OCI-LY1 (cell line): ENCODE measurements at regions not wholly inside any gene's neighbourhood (a gene's known extent, or its start where the extent isn't known, plus 50 kb on each side); places are given as distances from the start of the nearest gene placed in this dataset.

Source experiments
- EZH2 ChIP-seq: fragments of 200-600 bp; sonication (generic), shearing (Covaris generic); IDR thresholded peaks from 2 replicates; pipeline ENCODE4 v1.8.0; 2017; ENCODE audit warnings: borderline replicate concordance, mixed run types, mild to moderate bottlenecking, antibody characterized with exemption, low read length, moderate library complexity, mixed read lengths
- TF ChIP-seq, protein P1 (sequence below): fragments of 200-600 bp; sonication (generic), shearing (Covaris generic); IDR thresholded peaks from 2 replicates; pipeline ENCODE4 v1.5.1; 2017; ENCODE audit warnings: mild to moderate bottlenecking, antibody characterized with exemption, low read length, moderate library complexity, mixed read lengths

DNA sequence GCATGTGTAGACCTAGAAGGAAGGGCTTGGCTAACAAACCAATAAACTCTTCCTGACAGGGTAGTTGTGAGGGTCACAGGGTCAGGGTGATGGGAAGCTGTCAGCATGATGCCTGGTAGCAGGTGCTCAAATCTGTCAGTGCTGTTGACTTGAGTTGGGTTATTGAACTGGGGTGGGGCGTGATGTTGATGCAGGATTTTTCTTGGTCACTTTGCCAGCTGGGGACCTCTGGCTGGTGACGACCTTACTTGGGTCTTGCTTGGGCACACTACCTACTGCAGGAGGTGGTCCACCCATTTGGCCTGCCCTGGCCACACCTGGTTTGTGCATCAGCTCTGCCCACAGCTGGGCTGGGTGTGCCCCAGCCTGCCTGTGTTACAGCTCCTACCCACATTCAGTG, 624.4 kb downstream of the PTPRU start:
- TF ChIP-seq, protein P1, sequence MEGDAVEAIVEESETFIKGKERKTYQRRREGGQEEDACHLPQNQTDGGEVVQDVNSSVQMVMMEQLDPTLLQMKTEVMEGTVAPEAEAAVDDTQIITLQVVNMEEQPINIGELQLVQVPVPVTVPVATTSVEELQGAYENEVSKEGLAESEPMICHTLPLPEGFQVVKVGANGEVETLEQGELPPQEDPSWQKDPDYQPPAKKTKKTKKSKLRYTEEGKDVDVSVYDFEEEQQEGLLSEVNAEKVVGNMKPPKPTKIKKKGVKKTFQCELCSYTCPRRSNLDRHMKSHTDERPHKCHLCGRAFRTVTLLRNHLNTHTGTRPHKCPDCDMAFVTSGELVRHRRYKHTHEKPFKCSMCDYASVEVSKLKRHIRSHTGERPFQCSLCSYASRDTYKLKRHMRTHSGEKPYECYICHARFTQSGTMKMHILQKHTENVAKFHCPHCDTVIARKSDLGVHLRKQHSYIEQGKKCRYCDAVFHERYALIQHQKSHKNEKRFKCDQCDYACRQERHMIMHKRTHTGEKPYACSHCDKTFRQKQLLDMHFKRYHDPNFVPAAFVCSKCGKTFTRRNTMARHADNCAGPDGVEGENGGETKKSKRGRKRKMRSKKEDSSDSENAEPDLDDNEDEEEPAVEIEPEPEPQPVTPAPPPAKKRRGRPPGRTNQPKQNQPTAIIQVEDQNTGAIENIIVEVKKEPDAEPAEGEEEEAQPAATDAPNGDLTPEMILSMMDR = no peak
- no peak for TF ChIP-seq EZH2
